ENCODE measurements at regions not wholly inside any gene's neighbourhood (a gene's known extent, or its start where the extent isn't known, plus 50 kb on each side); places are given as distances from the start of the nearest gene placed in this dataset.

DNA sequence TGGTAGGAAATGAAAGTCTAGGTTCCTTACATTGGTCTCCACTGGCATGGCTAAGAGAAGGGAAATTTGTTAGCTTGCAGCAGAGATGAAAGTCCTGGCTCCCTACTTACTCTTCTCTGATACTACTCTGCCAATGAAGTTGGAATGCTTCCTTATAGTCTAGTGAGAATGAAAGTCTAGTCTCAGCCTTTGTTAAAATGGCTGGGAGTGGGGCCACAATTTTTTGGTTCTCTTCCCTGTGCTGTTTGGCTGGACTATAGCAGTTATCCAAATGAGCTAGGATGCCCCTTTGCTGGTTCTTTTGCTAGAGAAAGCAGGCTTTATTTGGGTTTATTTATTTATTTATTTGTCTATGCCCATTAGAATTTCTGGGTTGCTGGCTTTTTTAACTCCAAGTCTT is 414.3 kb downstream of the AASDHPPT start:
- no peaks in the 10 kb centered on the region for H3K9me1 ChIP-seq (ENCODE audit: control insufficient read depth, insufficient read depth, low read length)
- no peaks in the 10 kb centered on the region for H3K79me2 ChIP-seq (ENCODE audit: control insufficient read depth, insufficient read depth, low read length)
- H3K9me3 ChIP-seq (replicated peaks; ENCODE audit: control insufficient read depth, insufficient read depth, low read depth, low read length) = no peaks in the 10 kb centered on the region
- H3K27me3 ChIP-seq (ENCODE audit: control insufficient read depth in 2 of 2, insufficient read depth in 2 of 2, low read length in 2 of 2) = no peaks in the 10 kb centered on the region
- no peak for ATAC-seq
- no peaks in the 10 kb centered on the region for H4K20me1 ChIP-seq (replicated peaks; ENCODE audit: control insufficient read depth, insufficient read depth, low read length)
- no peak overlapping the region for H2AFZ ChIP-seq (ENCODE audit: low read depth, low read length)
- H3K9ac ChIP-seq (ENCODE audit: insufficient read depth in 1 of 2, low read depth in 2 of 2, low read length in 2 of 2) = no peak overlapping the region
- FAIRE-seq = no peak
- in situ Hi-C loops (cut with MboI) (no loop called here), intact Hi-C loops (cut with micrococcal nuclease) (no loop called here)
- POLR2A ChIA-PET = no interaction called here
- no peak for DNase-seq (ENCODE audit: extremely low read depth in 1 of 4, low spot score in 3 of 4)
- no peak overlapping the region for H3K4me2 ChIP-seq (ENCODE audit: insufficient read depth, low read length)
- CTCF ChIA-PET (ENCODE audit: low intra/inter-chr PET ratio) = no interaction called here
- no peak overlapping the region for H3K27ac ChIP-seq (ENCODE audit: extremely low read depth, low read depth, low read length)
- no peak for TF ChIP-seq ARID2 (IDR thresholded peaks at IDR 0.05)
- TF ChIP-seq ZNF347 (CRISPR knock-in tag; IDR thresholded peaks at IDR 0.05; ENCODE audit: low read depth) = no peak
- TF ChIP-seq ZNF121 (CRISPR knock-in tag; conservative IDR thresholded peaks at IDR 0.05) = no peak
- TF ChIP-seq HMBOX1 (IDR thresholded peaks at IDR 0.05) = no peak
- TF ChIP-seq TGIF2 (CRISPR knock-in tag; IDR thresholded peaks at IDR 0.05) = no peak
- TF ChIP-seq ZNF639 (CRISPR knock-in tag; conservative IDR thresholded peaks at IDR 0.05 in 1 of 2, IDR thresholded peaks at IDR 0.05 in 1 of 2) = no peak
- TF ChIP-seq, protein P1, sequence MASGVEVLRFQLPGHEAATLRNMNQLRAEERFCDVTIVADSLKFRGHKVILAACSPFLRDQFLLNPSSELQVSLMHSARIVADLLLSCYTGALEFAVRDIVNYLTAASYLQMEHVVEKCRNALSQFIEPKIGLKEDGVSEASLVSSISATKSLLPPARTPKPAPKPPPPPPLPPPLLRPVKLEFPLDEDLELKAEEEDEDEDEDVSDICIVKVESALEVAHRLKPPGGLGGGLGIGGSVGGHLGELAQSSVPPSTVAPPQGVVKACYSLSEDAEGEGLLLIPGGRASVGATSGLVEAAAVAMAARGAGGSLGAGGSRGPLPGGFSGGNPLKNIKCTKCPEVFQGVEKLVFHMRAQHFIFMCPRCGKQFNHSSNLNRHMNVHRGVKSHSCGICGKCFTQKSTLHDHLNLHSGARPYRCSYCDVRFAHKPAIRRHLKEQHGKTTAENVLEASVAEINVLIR (CRISPR knock-in tag; IDR thresholded peaks at IDR 0.05) = no peak
- no peak for TF ChIP-seq FUS (optimal IDR thresholded peaks at IDR 0.05; ENCODE audit: low read depth, low read length)
- no peak for TF ChIP-seq ZBTB8A (IDR thresholded peaks at IDR 0.05; ENCODE audit: partially characterized antibody)
- no peak for TF ChIP-seq NR2C1 (IDR thresholded peaks at IDR 0.05)
- TF ChIP-seq NR2C1 (tag; IDR thresholded peaks at IDR 0.05) = no peak
- no TSS peak for BruUV-seq (replicated peaks)
- H3K4me1 ChIP-seq (replicated peaks in 1 of 2; ENCODE audit: control insufficient read depth in 2 of 2, insufficient read depth in 2 of 2, low read length in 2 of 2) = no peaks in the 10 kb centered on the region
- no peak overlapping the region for H3K4me3 ChIP-seq
- H3K36me3 ChIP-seq (ENCODE audit: control insufficient read depth, insufficient read depth, low read length) = no peaks in the 10 kb centered on the region

All from K562 (cell line).